ENCODE measurements at regions not wholly inside any gene's neighbourhood (a gene's known extent, or its start where the extent isn't known, plus 50 kb on each side); places are given as distances from the start of the nearest gene placed in this dataset.

DNA sequence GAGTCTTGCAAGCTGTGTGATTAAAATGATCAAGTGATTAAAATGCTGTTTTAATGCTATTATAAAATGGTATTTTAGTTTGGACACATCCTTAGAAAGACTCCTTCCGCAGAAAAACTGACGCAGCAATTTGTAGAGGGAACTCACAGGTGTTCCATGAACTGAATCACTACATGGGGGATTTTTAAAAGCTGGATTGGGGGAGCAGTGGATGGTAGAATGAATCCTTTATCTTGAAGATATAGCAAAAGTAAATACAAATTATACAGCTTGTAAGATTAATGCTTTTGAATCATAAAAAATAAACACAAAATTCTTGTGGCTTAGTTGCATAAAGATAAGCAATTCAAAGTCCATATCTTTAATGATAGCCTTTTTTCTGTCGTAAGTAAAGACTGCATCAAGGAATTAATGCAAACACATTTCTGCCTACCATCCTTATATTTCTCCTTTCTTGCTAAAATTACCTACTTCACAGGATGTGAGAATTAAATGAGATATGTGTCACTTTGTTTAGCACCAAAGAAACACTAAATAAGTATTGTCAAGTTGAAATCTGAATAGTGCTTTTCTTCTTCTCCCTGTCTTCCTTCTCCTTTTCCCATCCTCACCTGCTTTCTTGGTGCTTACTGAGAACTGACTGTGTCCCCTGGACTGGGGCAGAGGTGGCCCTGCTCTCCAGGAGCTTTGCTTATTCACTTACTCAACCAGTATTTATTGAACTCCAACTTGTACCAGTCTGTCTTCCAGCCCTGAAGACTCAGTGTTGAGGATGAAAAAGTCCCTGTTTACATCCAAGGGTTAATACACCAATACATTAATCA lies 61.5 kb upstream of the F3 start:
- Histone ChIP-seq H3K4me1 (ENCODE audit: control insufficient read depth, insufficient read depth, low read length) (peaks cover 73% of the 10 kb centered on the region), H3K4me3 (ENCODE audit: low read length) (no peak overlapping the region), H3K9ac (ENCODE audit: low read length) (no peak overlapping the region), H3K36me3 (ENCODE audit: control insufficient read depth, insufficient read depth, low read length) (no peaks in the 10 kb centered on the region), H3K27me3 (ENCODE audit: control insufficient read depth, insufficient read depth, low read length) (peaks cover 4% of the 10 kb centered on the region), H3K9me3 (ENCODE audit: control insufficient read depth, low read length) (no peaks in the 10 kb centered on the region)

DNA sequence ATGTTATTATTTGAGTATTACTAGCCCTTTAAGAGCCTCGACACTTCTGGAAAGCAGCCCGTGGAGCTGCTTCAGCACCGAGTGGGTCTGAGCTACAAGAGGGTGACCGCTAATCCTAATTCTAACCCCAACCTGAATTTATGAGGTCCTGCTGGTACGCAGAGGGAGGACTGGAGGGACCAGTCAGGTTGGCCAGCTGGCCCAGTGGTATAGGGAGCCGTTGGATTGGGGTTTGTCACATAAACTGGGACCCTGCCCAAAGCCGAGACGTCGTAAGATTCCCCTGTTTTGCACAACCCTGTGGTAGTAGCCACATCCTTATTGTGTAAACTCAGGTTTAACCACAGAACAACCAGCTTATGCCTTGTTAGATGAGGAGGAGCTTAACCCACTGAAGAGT lies 60.8 kb upstream of the F3 start:
- H3K9me3 ChIP-seq (ENCODE audit: control insufficient read depth, low read length) = no peaks in the 10 kb centered on the region
- peaks cover 66% of the 10 kb centered on the region for H3K4me1 ChIP-seq (ENCODE audit: control insufficient read depth, insufficient read depth, low read length)
- H3K4me3 ChIP-seq (ENCODE audit: low read length) = no peak overlapping the region
- H3K36me3 ChIP-seq (ENCODE audit: control insufficient read depth, insufficient read depth, low read length) = no peaks in the 10 kb centered on the region
- peaks cover 4% of the 10 kb centered on the region for H3K27me3 ChIP-seq (ENCODE audit: control insufficient read depth, insufficient read depth, low read length)
- H3K9ac ChIP-seq (ENCODE audit: low read length) = peak overlapping the region; percentile 30

DNA sequence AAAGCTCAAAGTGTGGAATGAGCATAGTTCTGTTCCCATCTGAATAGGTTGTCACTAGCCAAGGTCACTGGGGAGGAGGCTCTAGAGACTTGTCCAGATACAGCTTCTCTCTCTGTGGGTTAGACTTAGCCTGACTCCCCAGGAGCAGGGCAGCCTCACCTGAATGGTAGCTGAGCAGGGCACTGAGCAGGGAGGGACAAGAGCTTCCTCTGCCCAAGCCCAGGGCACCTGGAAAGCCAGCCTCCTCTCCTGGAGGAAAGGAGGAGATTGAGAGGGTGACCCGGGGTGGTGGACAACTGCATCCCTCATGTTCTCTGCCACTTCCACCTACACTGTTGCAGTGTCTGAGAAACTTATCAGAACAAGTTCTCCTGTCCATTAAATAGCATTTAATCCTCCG lies 59.0 kb upstream of the F3 start:
- Histone ChIP-seq H3K4me1 (ENCODE audit: control insufficient read depth, insufficient read depth, low read length) (peaks cover 53% of the 10 kb centered on the region), H3K4me3 (ENCODE audit: low read length) (no peak overlapping the region), H3K9ac (ENCODE audit: low read length) (no peak overlapping the region), H3K27me3 (ENCODE audit: control insufficient read depth, insufficient read depth, low read length) (peaks cover 4% of the 10 kb centered on the region), H3K9me3 (ENCODE audit: control insufficient read depth, low read length) (no peaks in the 10 kb centered on the region), H3K36me3 (ENCODE audit: control insufficient read depth, insufficient read depth, low read length) (no peaks in the 10 kb centered on the region)

DNA sequence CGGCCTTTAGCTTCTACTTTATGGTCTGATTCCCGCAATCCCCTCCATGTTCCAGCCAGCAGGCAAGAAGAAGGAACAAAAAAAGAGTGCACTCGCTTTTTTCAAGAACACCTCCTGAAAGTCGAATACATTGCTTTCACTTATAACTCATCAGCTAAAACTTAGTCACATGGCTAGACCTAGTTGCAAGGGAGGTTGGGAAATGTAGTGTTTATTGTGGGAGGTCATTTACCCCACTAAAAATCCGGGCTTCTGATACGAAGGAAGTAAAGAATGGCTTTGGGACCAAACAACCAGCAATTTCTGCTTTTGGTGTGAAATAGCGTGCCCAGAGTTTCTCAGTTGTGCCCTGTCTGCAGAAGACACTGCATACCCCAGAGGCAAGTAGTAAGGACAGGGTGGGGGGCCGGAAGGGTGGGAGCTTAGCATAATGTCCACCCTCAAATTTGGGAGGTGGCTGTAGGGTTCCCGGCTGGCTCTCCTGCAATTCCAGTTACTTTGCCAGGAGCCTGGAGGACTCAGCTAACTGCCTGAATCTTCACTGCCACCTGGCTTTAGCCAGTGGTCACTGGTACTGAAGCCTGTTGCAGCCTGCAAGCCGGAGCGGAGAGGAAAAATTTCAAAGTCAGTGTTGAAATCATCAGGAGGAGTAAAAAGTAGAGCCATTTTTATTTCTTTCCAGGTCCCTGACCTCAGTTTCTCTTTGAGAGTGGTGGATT lies 57.7 kb upstream of the F3 start:
- Histone ChIP-seq H3K36me3 (ENCODE audit: control insufficient read depth, insufficient read depth, low read length) (no peaks in the 10 kb centered on the region), H3K4me3 (ENCODE audit: low read length) (no peak overlapping the region), H3K4me1 (ENCODE audit: control insufficient read depth, insufficient read depth, low read length) (peaks cover 45% of the 10 kb centered on the region), H3K9ac (ENCODE audit: low read length) (no peak overlapping the region), H3K27me3 (ENCODE audit: control insufficient read depth, insufficient read depth, low read length) (peaks cover 4% of the 10 kb centered on the region), H3K9me3 (ENCODE audit: control insufficient read depth, low read length) (no peaks in the 10 kb centered on the region)

DNA sequence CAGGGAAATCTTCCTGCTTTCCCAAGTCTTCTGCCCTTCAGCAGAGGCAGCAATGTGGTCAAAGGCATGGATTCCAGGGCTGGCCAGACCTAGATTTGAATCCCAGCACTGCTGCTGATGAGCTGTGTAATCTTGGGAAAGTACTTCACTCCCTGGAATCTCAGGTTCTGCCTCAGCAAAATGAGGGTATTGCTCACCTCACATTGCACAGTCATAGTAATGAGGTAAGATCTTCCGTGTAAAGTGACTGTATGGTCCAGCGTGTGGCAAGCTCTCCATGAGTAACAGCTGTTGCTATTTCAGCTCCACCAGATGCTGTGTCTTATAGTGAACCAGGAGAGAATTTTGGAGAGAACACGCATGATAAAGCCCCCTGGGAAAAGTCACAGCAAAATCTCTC lies 56.1 kb upstream of the F3 start:
- H3K4me3 ChIP-seq (ENCODE audit: low read length) = no peak overlapping the region
- no peaks in the 10 kb centered on the region for H3K36me3 ChIP-seq (ENCODE audit: control insufficient read depth, insufficient read depth, low read length)
- peaks cover 4% of the 10 kb centered on the region for H3K27me3 ChIP-seq (ENCODE audit: control insufficient read depth, insufficient read depth, low read length)
- H3K9ac ChIP-seq (ENCODE audit: low read length) = no peak overlapping the region
- no peaks in the 10 kb centered on the region for H3K9me3 ChIP-seq (ENCODE audit: control insufficient read depth, low read length)
- H3K4me1 ChIP-seq (ENCODE audit: control insufficient read depth, insufficient read depth, low read length) = peaks cover 46% of the 10 kb centered on the region

DNA sequence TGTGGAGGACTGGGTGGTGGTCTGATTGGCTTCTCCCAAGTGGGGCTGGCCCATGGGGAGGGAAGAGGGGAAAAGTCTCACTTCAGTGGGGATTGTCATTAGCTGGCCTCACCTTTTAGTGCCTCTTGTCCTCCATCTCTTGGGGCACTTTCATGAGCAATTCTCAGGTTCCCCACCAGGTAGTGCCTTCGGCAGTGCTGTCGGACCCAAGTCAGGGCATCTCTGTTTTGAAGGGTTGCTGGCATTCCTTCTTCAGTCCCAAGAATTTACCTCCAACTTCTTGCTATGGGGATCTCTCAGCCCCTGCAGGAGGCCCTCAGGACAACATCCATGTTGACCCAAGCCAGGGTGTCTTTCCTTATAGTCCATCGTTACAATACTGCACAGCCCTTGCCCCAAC lies 54.7 kb upstream of the F3 start:
- H3K4me3 ChIP-seq (ENCODE audit: low read length) = no peak overlapping the region
- peaks cover 4% of the 10 kb centered on the region for H3K27me3 ChIP-seq (ENCODE audit: control insufficient read depth, insufficient read depth, low read length)
- no peaks in the 10 kb centered on the region for H3K9me3 ChIP-seq (ENCODE audit: control insufficient read depth, low read length)
- H3K4me1 ChIP-seq (ENCODE audit: control insufficient read depth, insufficient read depth, low read length) = peaks cover 37% of the 10 kb centered on the region
- no peaks in the 10 kb centered on the region for H3K36me3 ChIP-seq (ENCODE audit: control insufficient read depth, insufficient read depth, low read length)
- H3K9ac ChIP-seq (ENCODE audit: low read length) = no peak overlapping the region

DNA sequence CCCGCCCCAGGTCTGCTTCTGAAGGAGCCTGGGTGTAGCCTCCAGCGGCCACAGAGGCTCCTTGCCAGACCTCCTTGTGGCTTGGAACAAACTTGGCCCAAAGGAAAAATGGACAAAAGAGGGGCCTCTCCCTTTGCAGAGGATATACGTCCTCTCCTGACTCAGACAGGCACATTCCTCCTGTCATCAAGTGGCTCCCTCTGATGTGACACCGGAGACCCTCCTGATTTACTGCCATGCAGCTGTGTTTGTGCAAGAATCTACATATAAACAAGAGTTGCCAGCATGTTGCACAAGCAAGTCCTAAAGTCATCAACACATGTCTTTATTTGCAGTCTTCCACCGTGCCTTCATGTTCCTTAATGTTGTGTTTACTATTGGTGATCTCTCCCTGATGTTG lies 54.1 kb upstream of the F3 start:
- H3K27me3 ChIP-seq (ENCODE audit: control insufficient read depth, insufficient read depth, low read length) = peaks cover 2% of the 10 kb centered on the region
- H3K4me1 ChIP-seq (ENCODE audit: control insufficient read depth, insufficient read depth, low read length) = peaks cover 32% of the 10 kb centered on the region
- no peaks in the 10 kb centered on the region for H3K36me3 ChIP-seq (ENCODE audit: control insufficient read depth, insufficient read depth, low read length)
- no peak overlapping the region for H3K9ac ChIP-seq (ENCODE audit: low read length)
- no peaks in the 10 kb centered on the region for H3K9me3 ChIP-seq (ENCODE audit: control insufficient read depth, low read length)
- H3K4me3 ChIP-seq (ENCODE audit: low read length) = no peak overlapping the region

DNA sequence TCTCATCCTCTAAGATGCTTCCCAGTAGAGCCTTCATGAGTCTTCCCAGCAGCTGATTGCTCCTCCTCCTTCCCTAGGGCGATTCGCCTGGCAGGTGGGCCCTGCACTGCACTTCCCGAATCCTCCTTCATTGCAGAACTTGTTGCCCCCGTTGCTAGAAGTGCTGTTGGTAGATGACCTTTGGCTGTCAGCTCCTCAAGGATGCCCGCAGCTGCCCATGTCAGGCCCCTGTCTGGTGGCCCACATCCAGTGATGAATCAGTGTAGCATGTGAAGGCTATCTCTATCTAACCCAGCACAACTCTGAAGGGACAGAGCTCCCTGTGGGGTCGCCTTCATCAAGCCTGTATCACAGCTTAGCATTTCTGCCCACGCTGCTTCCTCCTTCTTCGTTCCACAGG lies 52.1 kb upstream of the F3 start:
- H3K27me3 ChIP-seq (ENCODE audit: control insufficient read depth, insufficient read depth, low read length) = no peaks in the 10 kb centered on the region
- no peaks in the 10 kb centered on the region for H3K36me3 ChIP-seq (ENCODE audit: control insufficient read depth, insufficient read depth, low read length)
- H3K9me3 ChIP-seq (ENCODE audit: control insufficient read depth, low read length) = no peaks in the 10 kb centered on the region
- H3K9ac ChIP-seq (ENCODE audit: low read length) = no peak overlapping the region
- peaks cover 27% of the 10 kb centered on the region for H3K4me1 ChIP-seq (ENCODE audit: control insufficient read depth, insufficient read depth, low read length)
- no peak overlapping the region for H3K4me3 ChIP-seq (ENCODE audit: low read length)

DNA sequence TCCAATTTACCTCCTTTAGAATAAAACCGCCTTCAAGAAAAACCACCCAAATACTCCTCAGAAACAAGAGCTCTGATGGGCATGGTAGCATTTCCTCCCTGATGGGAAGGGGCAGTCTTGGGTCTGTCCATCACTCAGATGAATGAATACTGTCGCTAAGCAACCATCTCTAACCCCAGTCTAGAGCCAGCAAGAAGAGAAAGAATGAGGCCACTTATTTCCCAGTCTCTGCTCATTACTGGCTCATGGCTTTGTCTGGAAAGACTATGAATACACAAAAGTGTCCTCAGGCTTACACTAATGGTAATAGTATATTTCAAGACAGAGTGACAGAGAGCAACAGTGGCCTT lies 51.0 kb upstream of the F3 start:
- Histone ChIP-seq H3K4me1 (ENCODE audit: control insufficient read depth, insufficient read depth, low read length) (peaks cover 27% of the 10 kb centered on the region), H3K9ac (ENCODE audit: low read length) (no peak overlapping the region), H3K4me3 (ENCODE audit: low read length) (no peak overlapping the region), H3K9me3 (ENCODE audit: control insufficient read depth, low read length) (no peaks in the 10 kb centered on the region), H3K27me3 (ENCODE audit: control insufficient read depth, insufficient read depth, low read length) (no peaks in the 10 kb centered on the region), H3K36me3 (ENCODE audit: control insufficient read depth, insufficient read depth, low read length) (no peaks in the 10 kb centered on the region)

DNA sequence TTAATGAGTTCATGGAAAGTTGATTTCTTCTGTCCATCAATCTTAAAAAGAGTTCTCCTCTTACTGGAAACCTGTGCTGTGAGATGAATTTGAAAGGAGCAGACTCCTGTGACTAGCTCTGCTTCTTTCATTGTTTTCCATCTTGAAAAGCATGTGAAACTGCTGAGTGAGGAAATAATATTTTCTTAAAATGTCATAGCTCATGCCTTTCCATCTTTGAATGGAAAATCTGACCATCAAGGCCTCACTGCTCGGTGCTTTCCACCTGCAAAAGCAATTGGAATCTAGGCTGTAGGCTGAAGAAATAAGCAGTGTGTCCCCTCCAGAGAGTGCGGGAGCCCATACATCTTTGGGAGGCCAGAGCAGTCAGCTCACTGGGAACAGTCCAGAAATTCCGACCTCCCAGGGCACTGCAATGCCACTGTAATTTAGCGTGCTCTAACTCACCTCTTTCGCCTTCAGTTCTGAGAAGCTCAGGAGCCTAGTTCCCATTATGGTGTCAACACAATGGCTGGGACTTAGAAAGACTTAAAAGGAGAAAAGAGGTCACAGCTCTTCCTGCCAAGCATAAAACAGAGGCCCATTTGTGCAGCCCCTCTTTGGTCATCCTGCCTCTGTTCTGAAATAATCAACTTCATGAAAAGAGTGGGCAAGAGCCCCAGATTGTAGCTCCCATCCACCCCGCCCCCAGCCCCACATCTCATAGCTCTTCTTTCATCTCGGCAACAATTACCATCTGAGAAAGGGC lies 50.4 kb upstream of the F3 start:
- Histone ChIP-seq H3K4me3 (ENCODE audit: low read length) (no peak overlapping the region), H3K36me3 (ENCODE audit: control insufficient read depth, insufficient read depth, low read length) (no peaks in the 10 kb centered on the region), H3K9ac (ENCODE audit: low read length) (no peak overlapping the region), H3K9me3 (ENCODE audit: control insufficient read depth, low read length) (no peaks in the 10 kb centered on the region), H3K27me3 (ENCODE audit: control insufficient read depth, insufficient read depth, low read length) (no peaks in the 10 kb centered on the region), H3K4me1 (ENCODE audit: control insufficient read depth, insufficient read depth, low read length) (peaks cover 27% of the 10 kb centered on the region)

Measured in mucosa of stomach (tissue), 1 donor.